ENCODE measurements at regions not wholly inside any gene's neighbourhood (a gene's known extent, or its start where the extent isn't known, plus 50 kb on each side); places are given as distances from the start of the nearest gene placed in this dataset.

GRCh38 chr1:34286511-34286910 lies 109.8 kb downstream of the C1orf94 start:
- no TSS peak for BruUV-seq (replicated peaks)
- no peaks in the 10 kb centered on the region for H3K36me3 ChIP-seq (ENCODE audit: low read depth)
- no peaks in the 10 kb centered on the region for H4K20me1 ChIP-seq (ENCODE audit: insufficient read depth)
- no peak overlapping the region for H3K27ac ChIP-seq
- no peaks in the 10 kb centered on the region for H3K4me1 ChIP-seq (replicated peaks; ENCODE audit: insufficient read depth)
- H3K9me3 ChIP-seq (ENCODE audit: insufficient read depth, low read depth), result no peaks in the 10 kb centered on the region
- H3K9me2 ChIP-seq (ENCODE audit: insufficient read depth), result no peaks in the 10 kb centered on the region
- no peaks in the 10 kb centered on the region for H3F3A ChIP-seq (ENCODE audit: insufficient read depth, low read depth)
- no peaks in the 10 kb centered on the region for H3K79me2 ChIP-seq (ENCODE audit: low read depth)
- TF ChIP-seq CTCF (conservative IDR thresholded peaks at IDR 0.05) (no peak), EZH2 (IDR thresholded peaks at IDR 0.05; ENCODE audit: low read depth) (no peak)
- H3K27me3 ChIP-seq (ENCODE audit: insufficient read depth, low read depth), result no peaks in the 10 kb centered on the region
- intact Hi-C loops (cut with micrococcal nuclease; ENCODE audit: unreplicated experiment), result no loop called here
- ChIA-PET POLR2A (ENCODE audit: unreplicated experiment) (no interaction called here), CTCF (no interaction called here)
- H3K4me3 ChIP-seq, result no peak overlapping the region
- DNase-seq, result no peak
- no peak overlapping the region for H3K4me2 ChIP-seq
- H2AFZ ChIP-seq, result no peak overlapping the region

- Histone ChIP-seq H3K4me1 (replicated peaks; ENCODE audit: insufficient read depth) (no peaks in the 10 kb centered on the region), H2AFZ (no peak overlapping the region), H3F3A (ENCODE audit: insufficient read depth, low read depth) (no peaks in the 10 kb centered on the region), H3K27me3 (ENCODE audit: insufficient read depth, low read depth) (no peaks in the 10 kb centered on the region), H3K4me2 (no peak overlapping the region), H3K27ac (no peak overlapping the region), H4K20me1 (ENCODE audit: insufficient read depth) (no peaks in the 10 kb centered on the region), H3K9me2 (ENCODE audit: insufficient read depth) (no peaks in the 10 kb centered on the region), H3K79me2 (ENCODE audit: low read depth) (no peaks in the 10 kb centered on the region), H3K36me3 (ENCODE audit: low read depth) (no peaks in the 10 kb centered on the region), H3K4me3 (no peak overlapping the region), H3K9me3 (ENCODE audit: insufficient read depth, low read depth) (no peaks in the 10 kb centered on the region)
- intact Hi-C loops (cut with micrococcal nuclease; ENCODE audit: unreplicated experiment), result no loop called here
- DNase-seq, result no peak
- POLR2A ChIA-PET (ENCODE audit: unreplicated experiment), result interaction anchor here (0.6 kb wide), 1 partner anchor 11 kb away, joined by 3 read pairs; no protein-coding TSS in a partner anchor
- TF ChIP-seq CTCF (conservative IDR thresholded peaks at IDR 0.05), result no peak
- TF ChIP-seq EZH2 (IDR thresholded peaks at IDR 0.05; ENCODE audit: low read depth), result no peak
- CTCF ChIA-PET, result no interaction called here
- no TSS peak for BruUV-seq (replicated peaks)
These were observed 114.1 kb downstream of the C1orf94 start for GRCh38 chr1:34290831-34291230.

- H3K27ac ChIP-seq, result no peak overlapping the region
These were observed 115.8 kb downstream of the C1orf94 start for GRCh38 chr1:34292472-34292871.

More at GRCh38 chr1:34292472-34292871, 115.8 kb downstream of the C1orf94 start:
- CTCF ChIA-PET, result no interaction called here
- BruUV-seq (replicated peaks), result no TSS peak
- intact Hi-C loops (cut with micrococcal nuclease; ENCODE audit: unreplicated experiment), result no loop called here
- no peak for DNase-seq
- Histone ChIP-seq H3K36me3 (ENCODE audit: low read depth) (no peaks in the 10 kb centered on the region), H3F3A (ENCODE audit: insufficient read depth, low read depth) (no peaks in the 10 kb centered on the region), H3K4me1 (replicated peaks; ENCODE audit: insufficient read depth) (no peaks in the 10 kb centered on the region), H3K9me2 (ENCODE audit: insufficient read depth) (no peaks in the 10 kb centered on the region), H3K4me2 (no peak overlapping the region), H3K79me2 (ENCODE audit: low read depth) (no peaks in the 10 kb centered on the region), H3K27me3 (ENCODE audit: insufficient read depth, low read depth) (no peaks in the 10 kb centered on the region), H4K20me1 (ENCODE audit: insufficient read depth) (no peaks in the 10 kb centered on the region), H2AFZ (no peak overlapping the region), H3K9me3 (ENCODE audit: insufficient read depth, low read depth) (no peaks in the 10 kb centered on the region), H3K4me3 (no peak overlapping the region)
- TF ChIP-seq EZH2 (IDR thresholded peaks at IDR 0.05; ENCODE audit: low read depth), result no peak
- no peak for TF ChIP-seq CTCF (conservative IDR thresholded peaks at IDR 0.05)
- POLR2A ChIA-PET (ENCODE audit: unreplicated experiment), result no interaction called here

Data from PC-9 (cell line).